ENCODE measurements at regions not wholly inside any gene's neighbourhood (a gene's known extent, or its start where the extent isn't known, plus 50 kb on each side); places are given as distances from the start of the nearest gene placed in this dataset.

GRCh38 chr9:91122755-91123154, 239.0 kb downstream of the AUH start:
- Mint-ChIP-seq H3K4me3 (no peak overlapping the region), H3K4me1 (ENCODE audit: low read depth) (peaks cover 14% of the 10 kb centered on the region), H3K9me3 (peaks cover 43% of the 10 kb centered on the region), H3K36me3 (ENCODE audit: low read depth) (peaks cover 73% of the 10 kb centered on the region), H3K27me3 (ENCODE audit: low read depth) (no peaks in the 10 kb centered on the region), H3K27ac (no peak overlapping the region)
- no peak for DNase-seq (ENCODE audit: low spot score)

- Mint-ChIP-seq H3K27ac (no peak overlapping the region), H3K36me3 (ENCODE audit: low read depth) (peaks cover 74% of the 10 kb centered on the region), H3K4me3 (no peak overlapping the region), H3K9me3 (peaks cover 41% of the 10 kb centered on the region), H3K4me1 (ENCODE audit: low read depth) (peaks cover 32% of the 10 kb centered on the region), H3K27me3 (ENCODE audit: low read depth) (no peaks in the 10 kb centered on the region)
- no peak for DNase-seq (ENCODE audit: low spot score)
These were observed 234.8 kb downstream of the AUH start for GRCh38 chr9:91126761-91127445.

- no peak overlapping the region for H3K4me3 Mint-ChIP-seq
- H3K9me3 Mint-ChIP-seq: peaks cover 33% of the 10 kb centered on the region
- DNase-seq (ENCODE audit: low spot score): no peak
- H3K4me1 Mint-ChIP-seq (ENCODE audit: low read depth): peaks cover 32% of the 10 kb centered on the region
- peaks cover 70% of the 10 kb centered on the region for H3K36me3 Mint-ChIP-seq (ENCODE audit: low read depth)
- H3K27ac Mint-ChIP-seq: no peak overlapping the region
- no peaks in the 10 kb centered on the region for H3K27me3 Mint-ChIP-seq (ENCODE audit: low read depth)
These were observed 234.1 kb downstream of the AUH start for GRCh38 chr9:91127653-91128052.

- Mint-ChIP-seq H3K27me3 (ENCODE audit: low read depth) (no peaks in the 10 kb centered on the region), H3K4me3 (peak overlapping the region; percentile 75), H3K9me3 (peaks cover 15% of the 10 kb centered on the region), H3K4me1 (ENCODE audit: low read depth) (peaks cover 37% of the 10 kb centered on the region), H3K27ac (peak overlapping the region; percentile 96), H3K36me3 (ENCODE audit: low read depth) (peaks cover 63% of the 10 kb centered on the region)
- DNase-seq (ENCODE audit: low spot score): no peak
These were observed 230.9 kb downstream of the AUH start for GRCh38 chr9:91130796-91131318.

GRCh38 chr9:91131433-91131839, 230.3 kb downstream of the AUH start:
- Mint-ChIP-seq H3K36me3 (ENCODE audit: low read depth) (peaks cover 63% of the 10 kb centered on the region), H3K9me3 (peaks cover 17% of the 10 kb centered on the region), H3K27ac (peak overlapping the region; percentile 96), H3K4me3 (peak overlapping the region; percentile 75), H3K4me1 (ENCODE audit: low read depth) (peaks cover 42% of the 10 kb centered on the region), H3K27me3 (ENCODE audit: low read depth) (no peaks in the 10 kb centered on the region)
- peak; percentile 90 for DNase-seq (ENCODE audit: low spot score)

GRCh38 chr9:91132576-91133073, 229.1 kb downstream of the AUH start:
- Mint-ChIP-seq H3K27me3 (ENCODE audit: low read depth) (no peaks in the 10 kb centered on the region), H3K27ac (peak overlapping the region; percentile 96), H3K36me3 (ENCODE audit: low read depth) (peaks cover 63% of the 10 kb centered on the region), H3K4me1 (ENCODE audit: low read depth) (peaks cover 53% of the 10 kb centered on the region), H3K4me3 (peak overlapping the region; percentile 75), H3K9me3 (peaks cover 22% of the 10 kb centered on the region)
- no peak for DNase-seq (ENCODE audit: low spot score)

- Mint-ChIP-seq H3K4me1 (ENCODE audit: low read depth) (peaks cover 57% of the 10 kb centered on the region), H3K36me3 (ENCODE audit: low read depth) (peaks cover 62% of the 10 kb centered on the region), H3K4me3 (no peak overlapping the region), H3K27ac (peak overlapping the region; percentile 33), H3K27me3 (ENCODE audit: low read depth) (no peaks in the 10 kb centered on the region), H3K9me3 (peaks cover 22% of the 10 kb centered on the region)
- DNase-seq (ENCODE audit: low spot score): no peak
These were observed 227.1 kb downstream of the AUH start for GRCh38 chr9:91134608-91135007.

- Mint-ChIP-seq H3K4me1 (ENCODE audit: low read depth) (peaks cover 48% of the 10 kb centered on the region), H3K9me3 (peaks cover 25% of the 10 kb centered on the region), H3K4me3 (peak overlapping the region; percentile 4), H3K27me3 (ENCODE audit: low read depth) (no peaks in the 10 kb centered on the region), H3K27ac (peak overlapping the region; percentile 51), H3K36me3 (ENCODE audit: low read depth) (peaks cover 68% of the 10 kb centered on the region)
- no peak for DNase-seq (ENCODE audit: low spot score)
These were observed 224.3 kb downstream of the AUH start for GRCh38 chr9:91137391-91137790.

- H3K36me3 Mint-ChIP-seq (ENCODE audit: low read depth): peaks cover 75% of the 10 kb centered on the region
These were observed 223.0 kb downstream of the AUH start for GRCh38 chr9:91138760-91139159.

GRCh38 chr9:91141407-91141965, 220.2 kb downstream of the AUH start:
- Mint-ChIP-seq H3K27me3 (ENCODE audit: low read depth) (no peaks in the 10 kb centered on the region), H3K4me3 (no peak overlapping the region), H3K36me3 (ENCODE audit: low read depth) (peaks cover 73% of the 10 kb centered on the region), H3K27ac (peak overlapping the region; percentile 52), H3K4me1 (ENCODE audit: low read depth) (peaks cover 59% of the 10 kb centered on the region), H3K9me3 (peaks cover 22% of the 10 kb centered on the region)
- DNase-seq (ENCODE audit: low spot score): no peak

More at GRCh38 chr9:91138760-91139159, 223.0 kb downstream of the AUH start:
- no peak overlapping the region for H3K4me3 Mint-ChIP-seq
- no peak for DNase-seq (ENCODE audit: low spot score)
- H3K9me3 Mint-ChIP-seq: peaks cover 25% of the 10 kb centered on the region
- H3K4me1 Mint-ChIP-seq (ENCODE audit: low read depth): peaks cover 45% of the 10 kb centered on the region
- H3K27ac Mint-ChIP-seq: peak overlapping the region; percentile 31
- H3K27me3 Mint-ChIP-seq (ENCODE audit: low read depth): no peaks in the 10 kb centered on the region

- Mint-ChIP-seq H3K4me1 (ENCODE audit: low read depth) (peaks cover 62% of the 10 kb centered on the region), H3K9me3 (peaks cover 21% of the 10 kb centered on the region), H3K36me3 (ENCODE audit: low read depth) (peaks cover 75% of the 10 kb centered on the region), H3K27ac (no peak overlapping the region), H3K27me3 (ENCODE audit: low read depth) (no peaks in the 10 kb centered on the region), H3K4me3 (no peak overlapping the region)
- DNase-seq (ENCODE audit: low spot score): no peak
These were observed 218.6 kb downstream of the AUH start for GRCh38 chr9:91143162-91143561.

- Mint-ChIP-seq H3K27ac (no peak overlapping the region), H3K4me3 (no peak overlapping the region), H3K9me3 (peaks cover 26% of the 10 kb centered on the region), H3K27me3 (ENCODE audit: low read depth) (no peaks in the 10 kb centered on the region), H3K36me3 (ENCODE audit: low read depth) (peaks cover 77% of the 10 kb centered on the region), H3K4me1 (ENCODE audit: low read depth) (peaks cover 65% of the 10 kb centered on the region)
- no peak for DNase-seq (ENCODE audit: low spot score)
These were observed 218.1 kb downstream of the AUH start for GRCh38 chr9:91143642-91144041.

- Mint-ChIP-seq H3K9me3 (peaks cover 33% of the 10 kb centered on the region), H3K27ac (peak overlapping the region; percentile 90), H3K4me1 (ENCODE audit: low read depth) (peaks cover 68% of the 10 kb centered on the region), H3K4me3 (no peak overlapping the region), H3K36me3 (ENCODE audit: low read depth) (peaks cover 78% of the 10 kb centered on the region), H3K27me3 (ENCODE audit: low read depth) (no peaks in the 10 kb centered on the region)
- no peak for DNase-seq (ENCODE audit: low spot score)
These were observed 216.9 kb downstream of the AUH start for GRCh38 chr9:91144769-91145168.

GRCh38 chr9:91145496-91145895, 216.2 kb downstream of the AUH start:
- peaks cover 82% of the 10 kb centered on the region for H3K36me3 Mint-ChIP-seq (ENCODE audit: low read depth)
- peak overlapping the region; percentile 90 for H3K27ac Mint-ChIP-seq
- peak overlapping the region; percentile 52 for H3K4me3 Mint-ChIP-seq
- H3K4me1 Mint-ChIP-seq (ENCODE audit: low read depth): peaks cover 73% of the 10 kb centered on the region
- no peaks in the 10 kb centered on the region for H3K27me3 Mint-ChIP-seq (ENCODE audit: low read depth)
- DNase-seq (ENCODE audit: low spot score): no peak
- peaks cover 39% of the 10 kb centered on the region for H3K9me3 Mint-ChIP-seq

Measured in T-helper 2 cell treated with Interferon-gamma antibody and Interleukin-4, amounts not matched to agents 5 μg/mL and 100 μg/mL, for 36 hours (primary cell).